SJCRH30 (cell line): ENCODE measurements at regions not wholly inside any gene's neighbourhood (a gene's known extent, or its start where the extent isn't known, plus 50 kb on each side); places are given as distances from the start of the nearest gene placed in this dataset.
A peak's percentile ranks its signal among the peaks of the same experiment; 100 is the strongest.

Experiments used
- DNase-seq, 2 experiments: peaks; one replicate each; pipeline ENCODE4 v3.0.0-alpha.2; 2015 to 2020
- H3K27ac ChIP-seq: fragments of 250-450 bp; sonication (Bioruptor Pico); 2 replicates; pipeline ENCODE4 v1.5.1; 2020; ENCODE audit warnings: mild to moderate bottlenecking, moderate library complexity
- H3K27me3 ChIP-seq: fragments of 250-450 bp; sonication (Bioruptor Pico); 2 replicates; pipeline ENCODE4 v1.5.1; 2020; ENCODE audit warnings: mild to moderate bottlenecking, moderate library complexity
- H3K36me3 ChIP-seq: fragments of 250-450 bp; sonication (Bioruptor Pico); 2 replicates; pipeline ENCODE4 v1.5.1; 2020; ENCODE audit warnings: mild to moderate bottlenecking, moderate library complexity
- H3K4me1 ChIP-seq: fragments of 250-450 bp; sonication (Bioruptor Pico); 2 replicates; pipeline ENCODE4 v1.5.1; 2020; ENCODE audit warnings: mild to moderate bottlenecking, moderate library complexity
- H3K4me3 ChIP-seq: fragments of 250-450 bp; sonication (Bioruptor Pico); 2 replicates; pipeline ENCODE4 v1.5.1; 2020; ENCODE audit warnings: mild to moderate bottlenecking, moderate library complexity
- H3K9me3 ChIP-seq: fragments of 250-450 bp; sonication (Bioruptor Pico); replicated peaks from 2 replicates; pipeline ENCODE4 v1.5.1; 2020; ENCODE audit warnings: mild to moderate bottlenecking, moderate library complexity

- Histone ChIP-seq H3K27me3 (no peaks in the 10 kb centered on the region), H3K4me3 (peak overlapping the region; percentile 42), H3K9me3 (no peaks in the 10 kb centered on the region), H3K36me3 (no peaks in the 10 kb centered on the region), H3K27ac (peak overlapping the region; percentile 2; the same call in 1 of the 2 replicates), H3K4me1 (no peaks in the 10 kb centered on the region)
- peak; percentile 78 to 82 for DNase-seq
Measured at GRCh38 chr14:31950764-31951637, 126.1 kb upstream of the ARHGAP5 start.

- Histone ChIP-seq H3K4me1 (no peaks in the 10 kb centered on the region), H3K36me3 (no peaks in the 10 kb centered on the region), H3K4me3 (no peak overlapping the region), H3K27ac (no peak overlapping the region), H3K9me3 (no peaks in the 10 kb centered on the region), H3K27me3 (no peaks in the 10 kb centered on the region)
- DNase-seq, result no peak
Measured at GRCh38 chr14:31951638-31951964, 125.5 kb upstream of the ARHGAP5 start.

GRCh38 chr14:31952573-31952972 lies 124.5 kb upstream of the ARHGAP5 start:
- Histone ChIP-seq H3K4me3 (no peak overlapping the region), H3K36me3 (no peaks in the 10 kb centered on the region), H3K4me1 (no peaks in the 10 kb centered on the region), H3K27me3 (no peaks in the 10 kb centered on the region), H3K9me3 (no peaks in the 10 kb centered on the region), H3K27ac (no peak overlapping the region)
- no peak for DNase-seq

GRCh38 chr14:31953210-31953609 lies 123.9 kb upstream of the ARHGAP5 start:
- Histone ChIP-seq H3K4me1 (no peaks in the 10 kb centered on the region), H3K27ac (no peak overlapping the region), H3K36me3 (no peaks in the 10 kb centered on the region), H3K4me3 (no peak overlapping the region), H3K27me3 (no peaks in the 10 kb centered on the region), H3K9me3 (no peaks in the 10 kb centered on the region)
- no peak for DNase-seq

GRCh38 chr14:31954991-31955390 lies 122.1 kb upstream of the ARHGAP5 start:
- Histone ChIP-seq H3K27me3 (no peaks in the 10 kb centered on the region), H3K27ac (no peak overlapping the region), H3K4me3 (no peak overlapping the region), H3K4me1 (no peaks in the 10 kb centered on the region), H3K9me3 (no peaks in the 10 kb centered on the region), H3K36me3 (no peaks in the 10 kb centered on the region)
- DNase-seq, result no peak

- Histone ChIP-seq H3K4me3 (no peak overlapping the region), H3K27ac (no peak overlapping the region), H3K36me3 (no peaks in the 10 kb centered on the region), H3K4me1 (no peaks in the 10 kb centered on the region), H3K9me3 (no peaks in the 10 kb centered on the region), H3K27me3 (no peaks in the 10 kb centered on the region)
- DNase-seq, result no peak
Measured at GRCh38 chr14:31955936-31956579, 121.0 kb upstream of the ARHGAP5 start.

- Histone ChIP-seq H3K27ac (no peak overlapping the region), H3K4me1 (peaks cover 14% of the 10 kb centered on the region), H3K27me3 (no peaks in the 10 kb centered on the region), H3K9me3 (no peaks in the 10 kb centered on the region), H3K36me3 (no peaks in the 10 kb centered on the region), H3K4me3 (no peak overlapping the region)
- no peak for DNase-seq
Measured at GRCh38 chr14:31957565-31957964, 119.5 kb upstream of the ARHGAP5 start.

- DNase-seq, result no peak
- H3K4me3 ChIP-seq, result no peak overlapping the region
- H3K27ac ChIP-seq, result no peak overlapping the region
- peaks cover 24% of the 10 kb centered on the region for H3K4me1 ChIP-seq
- no peaks in the 10 kb centered on the region for H3K27me3 ChIP-seq
- no peaks in the 10 kb centered on the region for H3K9me3 ChIP-seq
- no peaks in the 10 kb centered on the region for H3K36me3 ChIP-seq
Measured at GRCh38 chr14:31960039-31960438, 117.1 kb upstream of the ARHGAP5 start.

- DNase-seq, result peak; percentile 78 to 89
Measured at GRCh38 chr14:31961896-31962295, 115.2 kb upstream of the ARHGAP5 start.

GRCh38 chr14:31962920-31963319 lies 114.2 kb upstream of the ARHGAP5 start:
- peak overlapping the region; percentile 72; the same call in 1 of the 2 replicates for H3K27ac ChIP-seq
- no peaks in the 10 kb centered on the region for H3K9me3 ChIP-seq
- no peaks in the 10 kb centered on the region for H3K36me3 ChIP-seq
- DNase-seq, result no peak
- no peak overlapping the region for H3K4me3 ChIP-seq
- no peaks in the 10 kb centered on the region for H3K27me3 ChIP-seq
- peaks cover 33% of the 10 kb centered on the region for H3K4me1 ChIP-seq

More at GRCh38 chr14:31961896-31962295, 115.2 kb upstream of the ARHGAP5 start:
- no peak overlapping the region for H3K4me3 ChIP-seq
- no peaks in the 10 kb centered on the region for H3K27me3 ChIP-seq
- peak overlapping the region; percentile 72 for H3K27ac ChIP-seq
- peaks cover 26% of the 10 kb centered on the region for H3K4me1 ChIP-seq
- H3K36me3 ChIP-seq, result no peaks in the 10 kb centered on the region
- no peaks in the 10 kb centered on the region for H3K9me3 ChIP-seq

GRCh38 chr14:31963587-31963986 lies 113.5 kb upstream of the ARHGAP5 start:
- H3K36me3 ChIP-seq, result no peaks in the 10 kb centered on the region
- peaks cover 40% of the 10 kb centered on the region for H3K4me1 ChIP-seq
- no peaks in the 10 kb centered on the region for H3K27me3 ChIP-seq
- DNase-seq, result no peak
- H3K9me3 ChIP-seq, result no peaks in the 10 kb centered on the region
- no peak overlapping the region for H3K27ac ChIP-seq
- no peak overlapping the region for H3K4me3 ChIP-seq

GRCh38 chr14:31964490-31964889 lies 112.6 kb upstream of the ARHGAP5 start:
- Histone ChIP-seq H3K4me1 (peaks cover 46% of the 10 kb centered on the region), H3K27ac (no peak overlapping the region), H3K9me3 (no peaks in the 10 kb centered on the region), H3K27me3 (no peaks in the 10 kb centered on the region), H3K4me3 (no peak overlapping the region), H3K36me3 (no peaks in the 10 kb centered on the region)
- DNase-seq, result no peak

GRCh38 chr14:31965071-31965734 lies 111.9 kb upstream of the ARHGAP5 start:
- DNase-seq, result no peak
- Histone ChIP-seq H3K4me3 (no peak overlapping the region), H3K27me3 (no peaks in the 10 kb centered on the region), H3K9me3 (no peaks in the 10 kb centered on the region), H3K4me1 (peaks cover 52% of the 10 kb centered on the region), H3K36me3 (no peaks in the 10 kb centered on the region), H3K27ac (no peak overlapping the region)

GRCh38 chr14:31965735-31966598 lies 111.1 kb upstream of the ARHGAP5 start:
- H3K4me3 ChIP-seq, result no peak overlapping the region
- no peaks in the 10 kb centered on the region; the same call in 1 of the 2 replicates for H3K9me3 ChIP-seq
- H3K27me3 ChIP-seq, result no peaks in the 10 kb centered on the region
- H3K36me3 ChIP-seq, result no peaks in the 10 kb centered on the region
- H3K4me1 ChIP-seq, result peaks cover 53% of the 10 kb centered on the region
- no peak for DNase-seq
- H3K27ac ChIP-seq, result no peak overlapping the region
